Smooth muscle cell (in vitro differentiated cells): ENCODE measurements at regions not wholly inside any gene's neighbourhood (a gene's known extent, or its start where the extent isn't known, plus 50 kb on each side); places are given as distances from the start of the nearest gene placed in this dataset.

Experiments
- DNase-seq: peaks from one replicate; lab custom pipeline; 2025; ENCODE audit not compliant: unreplicated experiment; lab: John Stamatoyannopoulos, UW
- H2AFZ ChIP-seq: fragments of 200-600 bp; sonication (generic); 2 replicates; pipeline ENCODE4 v1.6.0; 2016; ENCODE audit warnings: antibody characterized with exemption, low read depth, mild to moderate bottlenecking
- H3F3A ChIP-seq: fragments of 200-600 bp; sonication (generic); 2 replicates; pipeline ENCODE4 v1.6.0; 2017; ENCODE audit warnings: antibody characterized with exemption, low read depth
- H3K27ac ChIP-seq: fragments of 200-600 bp; sonication (generic); 2 replicates; pipeline ENCODE4 v1.5.1; 2016; ENCODE audit warnings: low read depth, mild to moderate bottlenecking
- H3K27me3 ChIP-seq: fragments of 200-600 bp; sonication (generic); 2 replicates; pipeline ENCODE4 v1.6.1; 2016; ENCODE audit warnings: low read depth, mild to moderate bottlenecking
- H3K36me3 ChIP-seq: fragments of 200-600 bp; sonication (generic); 2 replicates; pipeline ENCODE4 v1.5.1; 2016; ENCODE audit warnings: low read depth
- H3K4me1 ChIP-seq: fragments of 200-600 bp; sonication (generic); 2 replicates; pipeline ENCODE4 v1.5.1; 2016; ENCODE audit warnings: low read depth
- H3K4me2 ChIP-seq: fragments of 200-600 bp; sonication (generic); 2 replicates; pipeline ENCODE4 v1.6.0; 2016; ENCODE audit warnings: mild to moderate bottlenecking
- H3K4me3 ChIP-seq: fragments of 200-600 bp; sonication (generic); 2 replicates; pipeline ENCODE4 v1.5.1; 2016; ENCODE audit warnings: mild to moderate bottlenecking
- H3K79me2 ChIP-seq: fragments of 200-600 bp; sonication (generic); 2 replicates; pipeline ENCODE4 v1.6.0; 2016; ENCODE audit warnings: low read depth, mild to moderate bottlenecking
- H3K9ac ChIP-seq: fragments of 200-600 bp; sonication (generic); 2 replicates; pipeline ENCODE4 v1.6.0; 2016; ENCODE audit warnings: low read depth
- H3K9me3 ChIP-seq: fragments of 200-600 bp; sonication (generic); replicated peaks from 2 replicates; pipeline ENCODE4 v1.5.1; 2016; ENCODE audit warnings: low read depth
- H4K20me1 ChIP-seq: fragments of 200-600 bp; sonication (generic); 2 replicates; pipeline ENCODE4 v1.6.0; 2016; ENCODE audit warnings: low read depth
- WGBS: methylation state at CpG from one replicate; pipeline ENCODE4 v1.1.7; 2016; ENCODE audit warnings: low lambda C conversion rate; 5-methylcytosine and 5-hydroxymethylcytosine counted together
- TF ChIP-seq, protein P1 (sequence below): fragments of 200-600 bp; sonication (generic); IDR thresholded peaks from 2 replicates; pipeline ENCODE4 v1.5.1; 2017; ENCODE audit warnings: borderline replicate concordance, mild to moderate bottlenecking, antibody characterized with exemption; ENCODE audit not compliant: insufficient read depth, poor library complexity, severe bottlenecking

DNA sequence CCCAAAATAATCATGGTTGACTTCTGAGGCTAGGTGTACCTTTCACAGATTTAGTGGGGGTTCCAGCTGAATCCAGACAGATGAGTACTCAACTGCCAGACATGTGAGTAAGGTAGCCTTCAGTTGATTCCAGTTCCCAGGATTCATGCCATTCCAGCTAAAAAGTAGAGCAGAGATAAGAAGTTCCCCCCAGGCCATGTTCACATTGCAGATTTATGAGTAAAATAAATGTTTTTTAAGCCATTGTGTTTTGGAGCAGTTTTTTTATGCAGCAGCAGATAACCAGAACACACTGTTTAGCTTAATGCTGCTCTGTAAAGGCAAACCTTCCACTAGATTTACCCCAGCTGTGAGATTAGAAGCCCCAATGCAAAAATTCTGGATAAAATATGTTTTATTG, 245.0 kb downstream of the RFPL4B start:
- Histone ChIP-seq H3K4me3 (no peak overlapping the region), H3K27ac (no peak overlapping the region), H4K20me1 (no peaks in the 10 kb centered on the region), H3K36me3 (no peaks in the 10 kb centered on the region), H2AFZ (no peak overlapping the region), H3F3A (no peaks in the 10 kb centered on the region), H3K4me2 (no peak overlapping the region), H3K9me3 (peaks cover 4% of the 10 kb centered on the region), H3K27me3 (no peaks in the 10 kb centered on the region), H3K9ac (no peak overlapping the region), H3K79me2 (no peaks in the 10 kb centered on the region), H3K4me1 (no peaks in the 10 kb centered on the region)
- TF ChIP-seq, protein P1, sequence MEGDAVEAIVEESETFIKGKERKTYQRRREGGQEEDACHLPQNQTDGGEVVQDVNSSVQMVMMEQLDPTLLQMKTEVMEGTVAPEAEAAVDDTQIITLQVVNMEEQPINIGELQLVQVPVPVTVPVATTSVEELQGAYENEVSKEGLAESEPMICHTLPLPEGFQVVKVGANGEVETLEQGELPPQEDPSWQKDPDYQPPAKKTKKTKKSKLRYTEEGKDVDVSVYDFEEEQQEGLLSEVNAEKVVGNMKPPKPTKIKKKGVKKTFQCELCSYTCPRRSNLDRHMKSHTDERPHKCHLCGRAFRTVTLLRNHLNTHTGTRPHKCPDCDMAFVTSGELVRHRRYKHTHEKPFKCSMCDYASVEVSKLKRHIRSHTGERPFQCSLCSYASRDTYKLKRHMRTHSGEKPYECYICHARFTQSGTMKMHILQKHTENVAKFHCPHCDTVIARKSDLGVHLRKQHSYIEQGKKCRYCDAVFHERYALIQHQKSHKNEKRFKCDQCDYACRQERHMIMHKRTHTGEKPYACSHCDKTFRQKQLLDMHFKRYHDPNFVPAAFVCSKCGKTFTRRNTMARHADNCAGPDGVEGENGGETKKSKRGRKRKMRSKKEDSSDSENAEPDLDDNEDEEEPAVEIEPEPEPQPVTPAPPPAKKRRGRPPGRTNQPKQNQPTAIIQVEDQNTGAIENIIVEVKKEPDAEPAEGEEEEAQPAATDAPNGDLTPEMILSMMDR = no peak
- no peak for DNase-seq

DNA sequence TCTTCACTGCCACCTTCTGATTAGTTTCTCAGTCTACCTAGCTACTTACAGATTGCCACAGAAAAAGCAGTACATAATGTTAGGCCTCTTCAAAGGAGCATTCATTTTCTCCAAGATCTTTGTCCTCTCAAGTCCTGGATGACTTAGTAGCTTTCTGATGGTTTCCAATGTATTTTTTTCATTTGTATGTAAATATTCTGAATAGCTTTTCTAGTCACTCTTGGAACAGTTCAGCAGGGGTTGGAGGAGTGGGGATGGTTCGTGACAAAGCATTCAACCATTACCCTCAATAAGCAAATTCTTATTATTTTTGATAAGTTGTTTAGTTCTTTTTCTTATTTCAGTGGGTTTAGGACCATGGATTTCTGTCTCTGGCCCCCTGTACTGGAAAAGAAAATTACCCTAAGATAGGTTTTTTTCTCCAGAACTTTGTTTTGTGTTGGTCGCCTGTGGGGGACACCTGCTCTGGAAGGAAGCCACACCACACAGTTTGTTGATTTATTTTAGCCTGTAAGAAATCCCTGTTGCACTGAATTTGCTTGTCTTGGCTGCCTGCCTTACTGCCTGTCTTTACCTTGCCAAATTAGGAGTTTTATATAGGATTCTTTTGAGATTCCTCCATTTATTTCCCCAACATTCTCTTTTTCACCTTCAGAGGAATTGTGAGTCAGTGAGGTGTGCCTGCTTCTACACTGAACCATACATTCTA, 247.9 kb downstream of the RFPL4B start:
- Histone ChIP-seq H3K9me3 (peaks cover 4% of the 10 kb centered on the region), H3K4me3 (no peak overlapping the region), H4K20me1 (no peaks in the 10 kb centered on the region), H3K27me3 (no peaks in the 10 kb centered on the region), H3K4me2 (no peak overlapping the region), H2AFZ (no peak overlapping the region), H3K4me1 (no peaks in the 10 kb centered on the region), H3K27ac (no peak overlapping the region), H3K36me3 (no peaks in the 10 kb centered on the region), H3F3A (no peaks in the 10 kb centered on the region), H3K9ac (no peak overlapping the region), H3K79me2 (no peaks in the 10 kb centered on the region)
- TF ChIP-seq, protein P1 = no peak
- 86% methylated on average over 2 of the region's 2 CpGs for WGBS
- DNase-seq = no peak

DNA sequence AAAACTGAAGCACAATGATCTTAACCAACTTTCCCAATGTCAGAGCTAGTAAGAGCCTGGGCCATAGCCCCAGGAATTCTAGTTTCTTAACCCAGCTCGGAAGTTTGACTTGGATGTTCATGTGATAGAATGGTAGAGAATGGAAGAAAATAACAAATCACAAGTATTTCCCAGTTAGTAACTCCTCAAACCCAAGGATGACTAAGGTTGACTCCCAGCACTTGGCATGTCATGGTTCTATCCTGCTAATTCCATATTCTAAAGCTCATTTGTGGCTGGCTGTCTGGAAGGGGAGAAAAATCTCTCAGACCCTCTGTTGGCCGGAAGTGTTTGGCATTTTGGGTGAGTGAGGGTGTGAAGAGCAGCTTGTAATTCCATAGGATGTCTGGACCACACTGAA, 248.7 kb downstream of the RFPL4B start:
- WGBS = 81% methylated on average over 2 of the region's 2 CpGs
- no peak overlapping the region for H3K9ac ChIP-seq
- H3K27me3 ChIP-seq = no peaks in the 10 kb centered on the region
- no peak overlapping the region for H3K27ac ChIP-seq
- no peaks in the 10 kb centered on the region for H3K79me2 ChIP-seq
- H4K20me1 ChIP-seq = no peaks in the 10 kb centered on the region
- H3K4me3 ChIP-seq = no peak overlapping the region
- DNase-seq = no peak
- no peak overlapping the region for H3K4me2 ChIP-seq
- TF ChIP-seq, protein P1 = no peak
- H2AFZ ChIP-seq = no peak overlapping the region
- no peaks in the 10 kb centered on the region for H3K4me1 ChIP-seq
- H3F3A ChIP-seq = no peaks in the 10 kb centered on the region
- no peaks in the 10 kb centered on the region for H3K36me3 ChIP-seq
- H3K9me3 ChIP-seq = peaks cover 4% of the 10 kb centered on the region

DNA sequence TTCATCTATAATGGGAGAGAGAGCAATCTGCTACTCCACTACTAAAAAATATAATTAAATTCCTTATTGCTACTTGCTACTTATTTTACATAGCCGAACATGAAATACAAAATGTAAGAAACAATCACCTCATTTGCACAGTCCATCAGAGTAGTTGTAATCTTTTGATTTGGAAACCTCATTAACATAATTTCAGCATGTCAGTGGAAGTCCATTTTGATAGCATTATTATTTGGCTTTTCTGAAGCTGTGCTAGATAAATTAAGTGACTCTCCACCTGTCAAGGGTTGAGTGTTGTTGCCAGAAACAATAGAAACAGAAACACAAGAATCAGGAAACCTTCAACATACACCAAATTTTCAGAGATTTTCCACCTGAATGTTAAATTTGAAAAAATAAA, 250.0 kb downstream of the RFPL4B start:
- peaks cover 4% of the 10 kb centered on the region for H3K9me3 ChIP-seq
- 96% methylated on average over 1 of the region's 1 CpG for WGBS
- no peak for DNase-seq
- H3K4me3 ChIP-seq = no peak overlapping the region
- H3K27ac ChIP-seq = no peak overlapping the region
- no peaks in the 10 kb centered on the region for H3K4me1 ChIP-seq
- H2AFZ ChIP-seq = no peak overlapping the region
- no peak overlapping the region for H3K4me2 ChIP-seq
- no peak overlapping the region for H3K9ac ChIP-seq
- TF ChIP-seq, protein P1 = no peak
- no peaks in the 10 kb centered on the region for H4K20me1 ChIP-seq
- H3K36me3 ChIP-seq = no peaks in the 10 kb centered on the region
- no peaks in the 10 kb centered on the region for H3K79me2 ChIP-seq
- no peaks in the 10 kb centered on the region for H3K27me3 ChIP-seq
- H3F3A ChIP-seq = no peaks in the 10 kb centered on the region
